LNCaP clone FGC (cell line): ENCODE measurements at regions not wholly inside any gene's neighbourhood (a gene's known extent, or its start where the extent isn't known, plus 50 kb on each side); places are given as distances from the start of the nearest gene placed in this dataset.

Experiments
- DNase-seq: peaks from one replicate; pipeline ENCODE4 v3.0.0-alpha.2; 2011; ENCODE audit warnings: low read depth
- H3K4me3 ChIP-seq: 2 replicates; pipeline ENCODE4 v1.5.1; 2011; ENCODE audit warnings: mild to moderate bottlenecking, low read depth, low read length, control low read depth
- TF ChIP-seq, protein P1 (sequence below): IDR thresholded peaks from 2 replicates; pipeline ENCODE4 v1.5.1; 2012; ENCODE audit warnings: mild to moderate bottlenecking; ENCODE audit not compliant: control insufficient read depth, insufficient read depth; ENCODE audit errors: extremely low read depth

GRCh38 chrX:39813631-39814277 lies 284.0 kb downstream of the BCOR start:
- DNase-seq = peak; percentile 61
- H3K4me3 ChIP-seq = no peak overlapping the region
- TF ChIP-seq, protein P1, sequence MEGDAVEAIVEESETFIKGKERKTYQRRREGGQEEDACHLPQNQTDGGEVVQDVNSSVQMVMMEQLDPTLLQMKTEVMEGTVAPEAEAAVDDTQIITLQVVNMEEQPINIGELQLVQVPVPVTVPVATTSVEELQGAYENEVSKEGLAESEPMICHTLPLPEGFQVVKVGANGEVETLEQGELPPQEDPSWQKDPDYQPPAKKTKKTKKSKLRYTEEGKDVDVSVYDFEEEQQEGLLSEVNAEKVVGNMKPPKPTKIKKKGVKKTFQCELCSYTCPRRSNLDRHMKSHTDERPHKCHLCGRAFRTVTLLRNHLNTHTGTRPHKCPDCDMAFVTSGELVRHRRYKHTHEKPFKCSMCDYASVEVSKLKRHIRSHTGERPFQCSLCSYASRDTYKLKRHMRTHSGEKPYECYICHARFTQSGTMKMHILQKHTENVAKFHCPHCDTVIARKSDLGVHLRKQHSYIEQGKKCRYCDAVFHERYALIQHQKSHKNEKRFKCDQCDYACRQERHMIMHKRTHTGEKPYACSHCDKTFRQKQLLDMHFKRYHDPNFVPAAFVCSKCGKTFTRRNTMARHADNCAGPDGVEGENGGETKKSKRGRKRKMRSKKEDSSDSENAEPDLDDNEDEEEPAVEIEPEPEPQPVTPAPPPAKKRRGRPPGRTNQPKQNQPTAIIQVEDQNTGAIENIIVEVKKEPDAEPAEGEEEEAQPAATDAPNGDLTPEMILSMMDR = no peak

- no peak overlapping the region for H3K4me3 ChIP-seq
- no peak for DNase-seq
- TF ChIP-seq, protein P1 = peak; percentile 35; the same call in 1 of the 2 replicates
Observed at GRCh38 chrX:39814391-39814790, 283.4 kb downstream of the BCOR start.

- TF ChIP-seq, protein P1 = no peak
- DNase-seq = no peak
- no peak overlapping the region for H3K4me3 ChIP-seq
Observed at GRCh38 chrX:39815631-39816030, 282.1 kb downstream of the BCOR start.

DNA sequence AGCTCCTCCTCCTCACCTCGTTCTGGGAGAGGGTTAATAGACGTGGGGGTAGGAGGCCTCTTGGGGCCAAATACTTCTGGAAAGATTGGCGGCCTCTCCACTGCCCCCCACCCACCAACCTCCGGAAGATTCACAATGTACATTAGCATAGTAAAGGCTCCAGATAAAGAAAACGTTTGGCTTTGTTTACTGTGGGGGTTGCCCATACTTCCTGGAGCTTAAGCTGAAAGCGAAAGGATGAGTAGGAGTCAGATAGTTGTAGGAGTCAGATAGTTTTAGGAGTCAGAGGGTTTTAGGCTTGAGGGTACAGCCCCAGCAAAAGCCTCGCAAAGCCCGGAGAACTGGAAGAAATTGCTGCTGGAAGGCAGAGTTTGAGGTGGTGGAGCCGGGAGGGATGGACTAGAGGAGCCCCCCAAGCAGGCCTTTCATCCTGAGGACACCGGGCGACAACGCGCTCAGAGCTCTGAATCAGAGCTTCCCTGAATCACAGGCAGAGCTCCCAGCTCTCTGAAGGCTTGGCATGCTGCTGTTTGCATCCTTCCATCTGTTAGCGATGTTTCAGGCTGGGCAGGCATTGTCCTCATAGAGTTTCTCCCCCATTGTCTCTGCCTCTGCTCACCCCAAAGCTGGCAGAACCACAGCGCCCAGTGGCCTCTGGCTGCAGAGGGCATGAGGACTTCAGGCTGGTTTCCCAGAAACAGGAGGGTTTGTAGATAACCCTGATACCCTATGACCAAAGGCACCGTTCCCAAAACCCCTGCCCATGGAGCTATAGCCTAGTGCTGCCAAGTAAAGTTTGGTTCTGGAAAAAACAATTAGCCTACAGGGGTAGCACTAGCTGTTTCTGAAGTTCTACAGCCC lies 280.7 kb downstream of the BCOR start:
- H3K4me3 ChIP-seq = no peak overlapping the region
- TF ChIP-seq, protein P1 = no peak
- no peak for DNase-seq

- no peak overlapping the region for H3K4me3 ChIP-seq
- DNase-seq = no peak
- TF ChIP-seq, protein P1 = no peak
Observed at GRCh38 chrX:39817754-39818470, 279.8 kb downstream of the BCOR start.

DNA sequence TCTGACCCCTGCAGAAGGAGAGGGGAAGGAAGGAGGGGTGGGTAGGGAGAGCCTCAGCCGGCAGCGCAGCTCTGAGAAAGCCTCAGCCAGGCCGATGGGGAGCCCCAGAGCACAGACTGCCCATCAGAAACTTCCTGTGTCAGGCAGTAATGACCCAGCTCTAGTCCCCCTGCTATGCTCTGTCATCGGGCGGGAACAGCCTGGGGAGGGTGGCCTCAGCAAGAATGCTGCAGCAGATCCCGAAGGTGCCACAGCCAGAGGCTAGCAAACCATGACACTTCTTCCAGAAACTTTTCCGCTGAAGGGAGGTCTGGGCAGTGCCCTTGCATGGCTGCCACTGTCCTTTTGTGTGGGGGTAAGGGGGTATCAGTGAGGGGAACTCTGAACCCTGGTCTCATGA lies 279.0 kb downstream of the BCOR start:
- H3K4me3 ChIP-seq = no peak overlapping the region
- TF ChIP-seq, protein P1 = no peak
- DNase-seq = no peak
